HEK293 (cell line): ENCODE measurements at regions not wholly inside any gene's neighbourhood (a gene's known extent, or its start where the extent isn't known, plus 50 kb on each side); places are given as distances from the start of the nearest gene placed in this dataset.

Experiments
- CTCF ChIA-PET: fragments of 350-600 bp; formaldehyde crosslinking; extraction: SDS; loops from one replicate; lab custom pipeline; 2021; ENCODE audit warnings: antibody characterized with exemption; lab: Yijun Ruan, JAX
- POLR2A ChIA-PET: fragments of 300-600 bp; formaldehyde crosslinking; extraction: SDS; loops from one replicate; lab custom pipeline; 2020; ENCODE audit warnings: antibody characterized with exemption, inconsistent platforms; lab: Yijun Ruan, JAX
- H3K27ac ChIP-seq: fragments of 200-500 bp; sonication (Bioruptor generic); 2 replicates; pipeline ENCODE4 v1.5.1; 2014; ENCODE audit warnings: low read depth, low read length, control low read depth, inconsistent platforms; ENCODE audit errors: extremely low read depth
- H3K36me3 ChIP-seq, 2 experiments: fragments of 200-500 bp in 1 of 2; sonication (Bioruptor generic) in 1 of 2; 1 replicate in 1 of 2; 2 replicates in 1 of 2; pipeline ENCODE4 v1.5.1; 2014 to 2017; ENCODE audit warnings: inconsistent platforms in 2 of 2, low read length in 2 of 2; ENCODE audit not compliant: control insufficient read depth in 2 of 2, insufficient read depth in 1 of 2
- H3K4me1 ChIP-seq: fragments of 200-500 bp; sonication (Bioruptor generic); 2 replicates; pipeline ENCODE4 v1.5.1; 2014; ENCODE audit warnings: mild to moderate bottlenecking, low read length, inconsistent platforms; ENCODE audit not compliant: control insufficient read depth, insufficient read depth
- H3K4me3 ChIP-seq: 2 replicates; pipeline ENCODE4 v1.5.1; 2011; ENCODE audit warnings: low read depth, mild to moderate bottlenecking, control low read depth, low read length, moderate library complexity
- H3K9me3 ChIP-seq: fragments of 200-500 bp; sonication (Bioruptor generic); 2 replicates; pipeline ENCODE4 v1.5.1; 2014; ENCODE audit warnings: low read depth, low read length, inconsistent platforms; ENCODE audit not compliant: control insufficient read depth, insufficient read depth
- IKZF3 ChIP-seq: fragments of 450-650 bp; IDR thresholded peaks from 2 replicates; pipeline ENCODE4 v1.5.0; 2018; ENCODE audit warnings: missing biosample characterization, mild to moderate bottlenecking, missing genetic modification characterization, moderate library complexity
- MYNN ChIP-seq: fragments of 450-650 bp; formaldehyde crosslinking; IDR thresholded peaks from 2 replicates; pipeline ENCODE4 v1.5.1; 2016; ENCODE audit warnings: missing biosample characterization, missing genetic modification characterization, borderline replicate concordance
- MZF1 ChIP-seq: fragments of 450-650 bp; formaldehyde crosslinking; IDR thresholded peaks from 2 replicates; pipeline ENCODE4 v1.5.1; 2017; ENCODE audit warnings: missing biosample characterization, missing genetic modification characterization, borderline replicate concordance
- ZNF121 ChIP-seq: fragments of 450-650 bp; formaldehyde crosslinking; IDR thresholded peaks from 2 replicates; pipeline ENCODE4 v1.5.1; 2016; ENCODE audit warnings: missing biosample characterization, missing genetic modification characterization
- ZNF16 ChIP-seq: fragments of 450-650 bp; formaldehyde crosslinking; IDR thresholded peaks from 2 replicates; pipeline ENCODE4 v1.5.1; 2016; ENCODE audit warnings: low read depth, missing biosample characterization, missing genetic modification characterization
- ZNF174 ChIP-seq: fragments of 450-650 bp; formaldehyde crosslinking; IDR thresholded peaks from 2 replicates; pipeline ENCODE4 v1.5.0; 2017; ENCODE audit warnings: missing biosample characterization, mild to moderate bottlenecking, missing genetic modification characterization
- ZNF175 ChIP-seq: fragments of 450-650 bp; formaldehyde crosslinking; IDR thresholded peaks from 2 replicates; pipeline ENCODE4 v1.5.1; 2016; ENCODE audit warnings: missing biosample characterization, missing genetic modification characterization
- ZNF211 ChIP-seq: fragments of 450-650 bp; formaldehyde crosslinking; IDR thresholded peaks from 2 replicates; pipeline ENCODE4 v1.5.1; 2016; ENCODE audit warnings: low read depth, missing biosample characterization, missing genetic modification characterization
- ZNF324 ChIP-seq: fragments of 450-650 bp; formaldehyde crosslinking; IDR thresholded peaks from 2 replicates; pipeline ENCODE4 v1.5.1; 2016; ENCODE audit warnings: missing biosample characterization, missing genetic modification characterization
- ZNF354C ChIP-seq: fragments of 450-650 bp; formaldehyde crosslinking; IDR thresholded peaks from 2 replicates; pipeline ENCODE4 v1.5.1; 2016; ENCODE audit warnings: missing biosample characterization, missing genetic modification characterization, low read depth, borderline replicate concordance
- ZNF366 ChIP-seq: fragments of 450-650 bp; formaldehyde crosslinking; conservative IDR thresholded peaks from 2 replicates; pipeline ENCODE4 v1.5.1; 2016; ENCODE audit warnings: missing biosample characterization, missing genetic modification characterization
- ZNF529 ChIP-seq: fragments of 450-650 bp; formaldehyde crosslinking; IDR thresholded peaks from 2 replicates; pipeline ENCODE4 v1.5.1; 2017; ENCODE audit warnings: missing genetic modification characterization, missing biosample characterization; ENCODE audit not compliant: insufficient replicate concordance
- ZNF530 ChIP-seq: fragments of 450-650 bp; formaldehyde crosslinking; IDR thresholded peaks from 2 replicates; pipeline ENCODE4 v1.5.1; 2016; ENCODE audit warnings: low read depth, missing biosample characterization, missing genetic modification characterization
- ZNF561 ChIP-seq: fragments of 450-650 bp; IDR thresholded peaks from 2 replicates; pipeline ENCODE4 v1.5.1; 2018; ENCODE audit warnings: missing biosample characterization, missing genetic modification characterization, borderline replicate concordance
- ZNF830 ChIP-seq: fragments of 450-650 bp; IDR thresholded peaks from 2 replicates; pipeline ENCODE4 v1.5.0; 2018; ENCODE audit warnings: missing biosample characterization, missing genetic modification characterization, low read depth, mild to moderate bottlenecking, moderate library complexity
- ZNF843 ChIP-seq: fragments of 450-650 bp; formaldehyde crosslinking; IDR thresholded peaks from 2 replicates; pipeline ENCODE4 v1.5.1; 2016; ENCODE audit warnings: missing biosample characterization, missing genetic modification characterization
- TF ChIP-seq, protein P1 (sequence below): fragments of 450-650 bp; formaldehyde crosslinking; conservative IDR thresholded peaks from 2 replicates; pipeline ENCODE4 v1.5.1; 2016; ENCODE audit warnings: low read depth, missing biosample characterization, missing genetic modification characterization
- TF ChIP-seq, protein P2 (sequence below): fragments of 450-650 bp; formaldehyde crosslinking; IDR thresholded peaks from 2 replicates; pipeline ENCODE4 v1.5.1; 2016; ENCODE audit warnings: missing biosample characterization, missing genetic modification characterization
- TF ChIP-seq, protein P3 (sequence below): fragments of 450-650 bp; formaldehyde crosslinking; IDR thresholded peaks from 2 replicates; pipeline ENCODE4 v1.5.1; 2016; ENCODE audit warnings: missing biosample characterization, missing genetic modification characterization

DNA sequence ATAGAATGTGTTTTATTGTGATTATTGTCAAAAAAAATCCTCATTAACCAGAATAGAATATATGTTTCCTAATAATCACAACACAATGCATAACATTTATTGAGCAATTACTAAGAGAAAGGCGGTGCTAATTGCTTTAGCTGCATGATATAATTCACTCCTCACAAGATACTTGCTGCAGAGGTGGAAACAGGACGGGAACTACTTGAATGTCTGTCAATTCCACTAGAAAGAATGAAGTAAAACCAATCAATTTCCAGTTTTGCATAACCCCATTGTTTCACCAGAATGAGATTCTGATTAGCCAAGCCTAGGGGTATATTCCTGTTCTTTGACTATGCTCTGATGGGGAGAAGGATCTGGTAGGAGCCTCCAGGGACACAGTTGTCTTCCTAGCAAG is 239.1 kb upstream of the NRP1 start:
- POLR2A ChIA-PET, result no interaction called here
- H3K4me1 ChIP-seq, result no peaks in the 10 kb centered on the region
- H3K9me3 ChIP-seq, result no peaks in the 10 kb centered on the region
- TF ChIP-seq ZNF830 (tag by site-specific recombination), result no peak
- no peak for TF ChIP-seq ZNF529 (tag by site-specific recombination)
- no peak for TF ChIP-seq ZNF121
- TF ChIP-seq ZNF175 (tag by site-specific recombination), result no peak
- TF ChIP-seq ZNF561 (tag by site-specific recombination), result no peak
- no peak overlapping the region for H3K4me3 ChIP-seq
- no peaks in the 10 kb centered on the region for H3K36me3 ChIP-seq
- CTCF ChIA-PET, result interaction anchor here (0.5 kb wide), 1 partner anchor 32 kb away, joined by 3 read pairs; no protein-coding TSS in a partner anchor
- no peak overlapping the region for H3K27ac ChIP-seq

- H3K4me3 ChIP-seq, result no peak overlapping the region
- CTCF ChIA-PET, result no interaction called here
- no peaks in the 10 kb centered on the region for H3K4me1 ChIP-seq
- no peaks in the 10 kb centered on the region for H3K9me3 ChIP-seq
- H3K36me3 ChIP-seq, result no peaks in the 10 kb centered on the region
- POLR2A ChIA-PET, result no interaction called here
- TF ChIP-seq ZNF324 (tag by site-specific recombination) (no peak), ZNF366 (tag by site-specific recombination) (no peak), ZNF211 (tag by site-specific recombination) (no peak), MYNN (tag by site-specific recombination) (no peak), ZNF843 (tag by site-specific recombination) (no peak), ZNF174 (tag by site-specific recombination) (no peak), IKZF3 (tag by site-specific recombination) (no peak), ZNF16 (tag by site-specific recombination) (no peak), ZNF354C (no peak)
- TF ChIP-seq, protein P1, sequence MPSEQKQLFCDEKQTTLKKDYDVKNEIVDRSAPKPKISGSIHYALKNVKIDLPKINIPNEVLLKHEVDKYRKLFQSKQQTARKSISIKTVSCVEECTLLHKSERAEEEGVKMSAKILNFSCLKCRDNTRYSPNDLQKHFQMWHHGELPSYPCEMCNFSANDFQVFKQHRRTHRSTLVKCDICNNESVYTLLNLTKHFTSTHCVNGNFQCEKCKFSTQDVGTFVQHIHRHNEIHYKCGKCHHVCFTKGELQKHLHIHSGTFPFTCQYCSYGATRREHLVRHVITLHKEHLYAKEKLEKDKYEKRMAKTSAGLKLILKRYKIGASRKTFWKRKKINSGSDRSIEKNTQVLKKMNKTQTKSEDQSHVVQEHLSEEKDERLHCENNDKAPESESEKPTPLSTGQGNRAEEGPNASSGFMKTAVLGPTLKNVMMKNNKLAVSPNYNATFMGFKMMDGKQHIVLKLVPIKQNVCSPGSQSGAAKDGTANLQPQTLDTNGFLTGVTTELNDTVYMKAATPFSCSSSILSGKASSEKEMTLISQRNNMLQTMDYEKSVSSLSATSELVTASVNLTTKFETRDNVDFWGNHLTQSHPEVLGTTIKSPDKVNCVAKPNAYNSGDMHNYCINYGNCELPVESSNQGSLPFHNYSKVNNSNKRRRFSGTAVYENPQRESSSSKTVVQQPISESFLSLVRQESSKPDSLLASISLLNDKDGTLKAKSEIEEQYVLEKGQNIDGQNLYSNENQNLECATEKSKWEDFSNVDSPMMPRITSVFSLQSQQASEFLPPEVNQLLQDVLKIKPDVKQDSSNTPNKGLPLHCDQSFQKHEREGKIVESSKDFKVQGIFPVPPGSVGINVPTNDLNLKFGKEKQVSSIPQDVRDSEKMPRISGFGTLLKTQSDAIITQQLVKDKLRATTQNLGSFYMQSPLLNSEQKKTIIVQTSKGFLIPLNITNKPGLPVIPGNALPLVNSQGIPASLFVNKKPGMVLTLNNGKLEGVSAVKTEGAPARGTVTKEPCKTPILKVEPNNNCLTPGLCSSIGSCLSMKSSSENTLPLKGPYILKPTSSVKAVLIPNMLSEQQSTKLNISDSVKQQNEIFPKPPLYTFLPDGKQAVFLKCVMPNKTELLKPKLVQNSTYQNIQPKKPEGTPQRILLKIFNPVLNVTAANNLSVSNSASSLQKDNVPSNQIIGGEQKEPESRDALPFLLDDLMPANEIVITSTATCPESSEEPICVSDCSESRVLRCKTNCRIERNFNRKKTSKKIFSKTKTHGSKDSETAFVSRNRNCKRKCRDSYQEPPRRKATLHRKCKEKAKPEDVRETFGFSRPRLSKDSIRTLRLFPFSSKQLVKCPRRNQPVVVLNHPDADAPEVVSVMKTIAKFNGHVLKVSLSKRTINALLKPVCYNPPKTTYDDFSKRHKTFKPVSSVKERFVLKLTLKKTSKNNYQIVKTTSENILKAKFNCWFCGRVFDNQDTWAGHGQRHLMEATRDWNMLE (tag by site-specific recombination), result no peak
- TF ChIP-seq, protein P2, sequence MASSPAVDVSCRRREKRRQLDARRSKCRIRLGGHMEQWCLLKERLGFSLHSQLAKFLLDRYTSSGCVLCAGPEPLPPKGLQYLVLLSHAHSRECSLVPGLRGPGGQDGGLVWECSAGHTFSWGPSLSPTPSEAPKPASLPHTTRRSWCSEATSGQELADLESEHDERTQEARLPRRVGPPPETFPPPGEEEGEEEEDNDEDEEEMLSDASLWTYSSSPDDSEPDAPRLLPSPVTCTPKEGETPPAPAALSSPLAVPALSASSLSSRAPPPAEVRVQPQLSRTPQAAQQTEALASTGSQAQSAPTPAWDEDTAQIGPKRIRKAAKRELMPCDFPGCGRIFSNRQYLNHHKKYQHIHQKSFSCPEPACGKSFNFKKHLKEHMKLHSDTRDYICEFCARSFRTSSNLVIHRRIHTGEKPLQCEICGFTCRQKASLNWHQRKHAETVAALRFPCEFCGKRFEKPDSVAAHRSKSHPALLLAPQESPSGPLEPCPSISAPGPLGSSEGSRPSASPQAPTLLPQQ (tag by site-specific recombination), result no peak
- TF ChIP-seq, all 188 proteins: peak for 0
- H3K27ac ChIP-seq, result no peak overlapping the region
Observed at GRCh38 chr10:33571616-33572015, 237.1 kb upstream of the NRP1 start.

DNA sequence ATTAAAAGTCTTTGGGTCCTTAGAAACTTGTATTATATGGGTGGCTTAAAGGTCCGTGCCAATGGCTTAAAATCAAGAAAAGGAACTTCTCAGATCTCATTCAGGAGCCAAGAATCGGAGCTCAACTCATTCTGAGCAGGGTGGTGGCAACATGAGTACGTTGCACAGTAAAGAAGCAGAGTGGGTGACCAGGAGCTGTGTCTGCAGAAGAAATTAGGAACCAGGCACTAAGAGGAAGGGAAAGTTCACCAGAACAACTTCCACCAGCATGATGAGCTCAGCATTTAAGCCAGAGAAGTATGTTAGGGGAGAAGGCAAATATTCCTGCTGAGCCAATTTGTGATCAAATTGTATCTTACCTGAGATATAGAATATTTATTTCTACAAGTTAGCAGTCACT is 236.0 kb upstream of the NRP1 start:
- no peak for TF ChIP-seq ZNF561 (tag by site-specific recombination)
- TF ChIP-seq ZNF530 (tag by site-specific recombination), result no peak
- no peak for TF ChIP-seq MZF1
- TF ChIP-seq, protein P3, sequence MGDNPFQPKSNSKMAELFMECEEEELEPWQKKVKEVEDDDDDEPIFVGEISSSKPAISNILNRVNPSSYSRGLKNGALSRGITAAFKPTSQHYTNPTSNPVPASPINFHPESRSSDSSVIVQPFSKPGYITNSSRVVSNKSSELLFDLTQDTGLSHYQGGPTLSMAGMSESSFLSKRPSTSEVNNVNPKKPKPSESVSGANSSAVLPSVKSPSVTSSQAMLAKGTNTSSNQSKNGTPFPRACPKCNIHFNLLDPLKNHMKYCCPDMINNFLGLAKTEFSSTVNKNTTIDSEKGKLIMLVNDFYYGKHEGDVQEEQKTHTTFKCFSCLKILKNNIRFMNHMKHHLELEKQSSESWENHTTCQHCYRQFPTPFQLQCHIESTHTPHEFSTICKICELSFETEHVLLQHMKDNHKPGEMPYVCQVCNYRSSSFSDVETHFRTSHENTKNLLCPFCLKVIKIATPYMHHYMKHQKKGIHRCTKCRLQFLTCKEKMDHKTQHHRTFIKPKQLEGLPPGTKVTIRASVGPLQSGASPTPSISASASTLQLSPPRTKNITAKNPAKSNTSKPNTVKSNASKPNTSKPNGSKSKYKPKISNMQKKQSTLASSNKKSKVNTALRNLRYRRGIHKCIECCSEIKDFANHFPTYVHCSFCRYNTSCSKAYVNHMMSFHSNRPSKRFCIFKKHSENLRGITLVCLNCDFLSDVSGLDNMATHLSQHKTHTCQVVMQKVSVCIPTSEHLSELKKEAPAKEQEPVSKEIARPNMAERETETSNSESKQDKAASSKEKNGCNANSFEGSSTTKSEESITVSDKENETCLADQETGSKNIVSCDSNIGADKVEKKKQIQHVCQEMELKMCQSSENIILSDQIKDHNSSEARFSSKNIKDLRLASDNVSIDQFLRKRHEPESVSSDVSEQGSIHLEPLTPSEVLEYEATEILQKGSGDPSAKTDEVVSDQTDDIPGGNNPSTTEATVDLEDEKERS, result no peak
- TF ChIP-seq ZNF211 (tag by site-specific recombination), result no peak
- Histone ChIP-seq H3K27ac (no peak overlapping the region), H3K9me3 (no peaks in the 10 kb centered on the region), H3K4me1 (no peaks in the 10 kb centered on the region), H3K4me3 (no peak overlapping the region), H3K36me3 (no peaks in the 10 kb centered on the region)
- CTCF ChIA-PET, result interaction anchor here (0.6 to 0.7 kb wide), 2 partner anchors 39 to 188 kb away, joined by 3 read pairs; no protein-coding TSS in a partner anchor
- POLR2A ChIA-PET, result interaction anchor here (0.7 kb wide), 1 partner anchor 9 kb away, joined by 3 read pairs; no protein-coding TSS in a partner anchor
